ENCODE measurements at regions not wholly inside any gene's neighbourhood (a gene's known extent, or its start where the extent isn't known, plus 50 kb on each side); places are given as distances from the start of the nearest gene placed in this dataset.

DNA sequence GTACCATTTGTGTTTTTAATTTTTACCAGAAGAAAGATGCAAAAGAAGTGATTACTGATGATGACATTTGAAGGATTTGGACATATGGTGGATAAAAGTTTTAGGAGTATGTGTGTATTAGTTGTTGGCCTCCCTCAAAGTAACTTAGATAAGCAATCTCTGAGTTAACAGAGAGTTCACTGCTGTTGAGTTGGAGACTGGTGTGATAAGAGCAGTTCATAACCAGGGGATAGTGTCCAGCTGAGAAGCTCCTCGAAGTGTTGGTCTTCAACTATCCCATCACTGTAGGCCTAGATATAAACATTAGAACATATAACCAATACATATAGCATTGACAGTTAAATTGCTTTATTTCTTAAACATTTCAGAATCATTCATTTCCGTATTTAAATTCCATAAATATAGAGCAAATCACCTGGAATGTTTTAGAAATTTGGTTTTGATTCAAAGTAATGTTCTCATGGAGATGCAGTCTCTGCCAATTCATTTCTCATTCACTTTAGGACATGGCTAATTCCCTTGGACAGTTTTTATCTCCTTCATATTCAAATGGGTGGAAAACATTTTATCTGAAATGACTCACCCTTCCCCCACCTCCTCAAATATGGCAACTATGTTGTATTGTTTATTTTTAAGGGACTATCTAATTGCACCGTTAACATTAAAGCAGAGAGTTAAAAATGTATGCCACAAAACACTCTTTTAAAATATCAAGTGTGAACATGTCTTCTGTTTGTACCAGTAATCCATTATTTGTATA is 136.8 kb upstream of the SLC4A4 start:
- no peak for TF ChIP-seq ESRRA (CRISPR knock-in tag; IDR thresholded peaks at IDR 0.05; ENCODE audit: borderline replicate concordance)
- no peak for TF ChIP-seq TEAD4 (CRISPR knock-in tag; IDR thresholded peaks at IDR 0.05)
- no peak for TF ChIP-seq NR3C1 (CRISPR knock-in tag; conservative IDR thresholded peaks at IDR 0.05; ENCODE audit: low read depth)
- TF ChIP-seq JUN (CRISPR knock-in tag; IDR thresholded peaks at IDR 0.05) = no peak
- TF ChIP-seq, protein P1, sequence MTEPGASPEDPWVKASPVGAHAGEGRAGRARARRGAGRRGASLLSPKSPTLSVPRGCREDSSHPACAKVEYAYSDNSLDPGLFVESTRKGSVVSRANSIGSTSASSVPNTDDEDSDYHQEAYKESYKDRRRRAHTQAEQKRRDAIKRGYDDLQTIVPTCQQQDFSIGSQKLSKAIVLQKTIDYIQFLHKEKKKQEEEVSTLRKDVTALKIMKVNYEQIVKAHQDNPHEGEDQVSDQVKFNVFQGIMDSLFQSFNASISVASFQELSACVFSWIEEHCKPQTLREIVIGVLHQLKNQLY (CRISPR knock-in tag; IDR thresholded peaks at IDR 0.05) = no peak
- TF ChIP-seq, protein P2, sequence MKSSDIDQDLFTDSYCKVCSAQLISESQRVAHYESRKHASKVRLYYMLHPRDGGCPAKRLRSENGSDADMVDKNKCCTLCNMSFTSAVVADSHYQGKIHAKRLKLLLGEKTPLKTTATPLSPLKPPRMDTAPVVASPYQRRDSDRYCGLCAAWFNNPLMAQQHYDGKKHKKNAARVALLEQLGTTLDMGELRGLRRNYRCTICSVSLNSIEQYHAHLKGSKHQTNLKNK (CRISPR knock-in tag; IDR thresholded peaks at IDR 0.05) = no peak
- no peak for TF ChIP-seq NFYB (CRISPR knock-in tag; conservative IDR thresholded peaks at IDR 0.05; ENCODE audit: low read depth)
- TF ChIP-seq, protein P3, sequence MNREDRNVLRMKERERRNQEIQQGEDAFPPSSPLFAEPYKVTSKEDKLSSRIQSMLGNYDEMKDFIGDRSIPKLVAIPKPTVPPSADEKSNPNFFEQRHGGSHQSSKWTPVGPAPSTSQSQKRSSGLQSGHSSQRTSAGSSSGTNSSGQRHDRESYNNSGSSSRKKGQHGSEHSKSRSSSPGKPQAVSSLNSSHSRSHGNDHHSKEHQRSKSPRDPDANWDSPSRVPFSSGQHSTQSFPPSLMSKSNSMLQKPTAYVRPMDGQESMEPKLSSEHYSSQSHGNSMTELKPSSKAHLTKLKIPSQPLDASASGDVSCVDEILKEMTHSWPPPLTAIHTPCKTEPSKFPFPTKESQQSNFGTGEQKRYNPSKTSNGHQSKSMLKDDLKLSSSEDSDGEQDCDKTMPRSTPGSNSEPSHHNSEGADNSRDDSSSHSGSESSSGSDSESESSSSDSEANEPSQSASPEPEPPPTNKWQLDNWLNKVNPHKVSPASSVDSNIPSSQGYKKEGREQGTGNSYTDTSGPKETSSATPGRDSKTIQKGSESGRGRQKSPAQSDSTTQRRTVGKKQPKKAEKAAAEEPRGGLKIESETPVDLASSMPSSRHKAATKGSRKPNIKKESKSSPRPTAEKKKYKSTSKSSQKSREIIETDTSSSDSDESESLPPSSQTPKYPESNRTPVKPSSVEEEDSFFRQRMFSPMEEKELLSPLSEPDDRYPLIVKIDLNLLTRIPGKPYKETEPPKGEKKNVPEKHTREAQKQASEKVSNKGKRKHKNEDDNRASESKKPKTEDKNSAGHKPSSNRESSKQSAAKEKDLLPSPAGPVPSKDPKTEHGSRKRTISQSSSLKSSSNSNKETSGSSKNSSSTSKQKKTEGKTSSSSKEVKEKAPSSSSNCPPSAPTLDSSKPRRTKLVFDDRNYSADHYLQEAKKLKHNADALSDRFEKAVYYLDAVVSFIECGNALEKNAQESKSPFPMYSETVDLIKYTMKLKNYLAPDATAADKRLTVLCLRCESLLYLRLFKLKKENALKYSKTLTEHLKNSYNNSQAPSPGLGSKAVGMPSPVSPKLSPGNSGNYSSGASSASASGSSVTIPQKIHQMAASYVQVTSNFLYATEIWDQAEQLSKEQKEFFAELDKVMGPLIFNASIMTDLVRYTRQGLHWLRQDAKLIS (CRISPR knock-in tag; IDR thresholded peaks at IDR 0.05; ENCODE audit: borderline replicate concordance) = no peak
- no peak for TF ChIP-seq ZNF416 (CRISPR knock-in tag; IDR thresholded peaks at IDR 0.05)
- TF ChIP-seq ZNF423 (CRISPR knock-in tag; IDR thresholded peaks at IDR 0.05) = no peak
- TF ChIP-seq FOXK1 (CRISPR knock-in tag; IDR thresholded peaks at IDR 0.05) = no peak
- peaks cover 24% of the 10 kb centered on the region for H3K4me1 Mint-ChIP-seq
- CTCF ChIA-PET = no interaction called here
- no peaks in the 10 kb centered on the region for H3K9me3 Mint-ChIP-seq
- no peak overlapping the region for H3K4me3 Mint-ChIP-seq
- H3K27ac Mint-ChIP-seq = no peak overlapping the region
- ATAC-seq (no peak), DNase-seq (ENCODE audit: low spot score) (no peak)
- no peaks in the 10 kb centered on the region for H3K27me3 Mint-ChIP-seq (ENCODE audit: low read depth)
- POLR2A ChIA-PET = no interaction called here
- H3K36me3 Mint-ChIP-seq = no peaks in the 10 kb centered on the region

DNA sequence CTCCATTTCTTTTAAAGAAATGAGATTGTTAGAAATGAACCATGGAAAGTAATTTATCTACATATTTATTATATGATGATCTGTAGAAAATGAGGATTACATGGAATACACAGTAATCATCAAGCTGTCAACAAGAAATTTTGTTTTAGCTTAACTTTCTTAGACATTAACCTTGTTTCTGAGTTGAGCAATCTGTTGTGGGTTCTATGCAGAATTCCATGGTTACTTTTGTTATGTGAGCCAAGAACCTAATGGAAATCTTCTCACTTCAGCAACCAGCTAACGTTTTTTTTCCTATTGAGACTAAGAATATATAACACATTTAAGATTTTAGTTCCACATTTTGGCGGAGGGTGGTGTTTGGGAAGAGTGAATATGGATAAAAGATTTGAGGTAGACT is 136.1 kb upstream of the SLC4A4 start:
- DNase-seq (ENCODE audit: low spot score) = no peak
- Mint-ChIP-seq H3K9me3 (no peaks in the 10 kb centered on the region), H3K4me1 (peaks cover 24% of the 10 kb centered on the region), H3K27me3 (ENCODE audit: low read depth) (no peaks in the 10 kb centered on the region), H3K36me3 (no peaks in the 10 kb centered on the region), H3K27ac (no peak overlapping the region), H3K4me3 (no peak overlapping the region)
- POLR2A ChIA-PET = no interaction called here
- TF ChIP-seq, protein P3 (CRISPR knock-in tag; IDR thresholded peaks at IDR 0.05; ENCODE audit: borderline replicate concordance) = no peak
- ATAC-seq = no peak
- CTCF ChIA-PET = interaction anchor here (1.2 kb wide), 1 partner anchor 27 kb away, joined by 4 read pairs; no protein-coding TSS in a partner anchor

DNA sequence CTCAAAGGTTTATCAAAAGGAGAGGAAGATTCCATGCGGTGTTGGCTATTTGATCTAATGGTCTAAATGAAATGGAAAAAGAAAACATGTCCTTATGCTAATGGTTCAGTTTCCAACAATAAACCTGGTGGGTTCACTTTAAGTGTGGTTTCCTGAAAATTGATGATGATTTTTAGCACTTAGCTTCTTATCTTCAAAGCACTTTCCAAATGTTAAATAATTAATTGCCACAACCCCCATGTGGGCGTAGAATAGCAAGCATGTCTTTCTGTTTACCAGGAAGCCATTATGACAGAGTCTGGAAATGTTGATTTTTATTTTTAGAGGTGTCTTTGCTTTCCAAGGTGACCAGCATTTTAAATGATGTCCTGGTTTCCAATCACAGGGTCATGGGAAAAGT is 134.8 kb upstream of the SLC4A4 start:
- H3K27me3 Mint-ChIP-seq (ENCODE audit: low read depth) = no peaks in the 10 kb centered on the region
- ATAC-seq (no peak), DNase-seq (ENCODE audit: low spot score) (no peak)
- no peak overlapping the region for H3K4me3 Mint-ChIP-seq
- ChIA-PET POLR2A (no interaction called here), CTCF (no interaction called here)
- H3K9me3 Mint-ChIP-seq = no peaks in the 10 kb centered on the region
- peaks cover 24% of the 10 kb centered on the region for H3K4me1 Mint-ChIP-seq
- no peaks in the 10 kb centered on the region for H3K36me3 Mint-ChIP-seq
- no peak overlapping the region for H3K27ac Mint-ChIP-seq
- no peak for TF ChIP-seq HMGA2 (CRISPR knock-in tag; IDR thresholded peaks at IDR 0.05)
- TF ChIP-seq SP1 (CRISPR knock-in tag; conservative IDR thresholded peaks at IDR 0.05) = no peak
- TF ChIP-seq GRHL2 (CRISPR knock-in tag; IDR thresholded peaks at IDR 0.05; ENCODE audit: insufficient replicate concordance, severe bottlenecking) = no peak
- TF ChIP-seq, protein P4, sequence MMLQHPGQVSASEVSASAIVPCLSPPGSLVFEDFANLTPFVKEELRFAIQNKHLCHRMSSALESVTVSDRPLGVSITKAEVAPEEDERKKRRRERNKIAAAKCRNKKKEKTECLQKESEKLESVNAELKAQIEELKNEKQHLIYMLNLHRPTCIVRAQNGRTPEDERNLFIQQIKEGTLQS (CRISPR knock-in tag; conservative IDR thresholded peaks at IDR 0.05) = no peak
- no peak for TF ChIP-seq MYBL2 (CRISPR knock-in tag; IDR thresholded peaks at IDR 0.05)
- TF ChIP-seq ETV6 (CRISPR knock-in tag; IDR thresholded peaks at IDR 0.05) = no peak
- no peak for TF ChIP-seq ZNF317 (CRISPR knock-in tag; IDR thresholded peaks at IDR 0.05; ENCODE audit: borderline replicate concordance, low read depth)
- no peak for TF ChIP-seq ATF1 (CRISPR knock-in tag; IDR thresholded peaks at IDR 0.05)
- TF ChIP-seq ZNF671 (CRISPR knock-in tag; IDR thresholded peaks at IDR 0.05) = no peak
- no peak for TF ChIP-seq FOXP1 (CRISPR knock-in tag; IDR thresholded peaks at IDR 0.05; ENCODE audit: borderline replicate concordance)
